Urinary bladder (tissue), 1 donor: ENCODE measurements at regions not wholly inside any gene's neighbourhood (a gene's known extent, or its start where the extent isn't known, plus 50 kb on each side); places are given as distances from the start of the nearest gene placed in this dataset. TPM values are rescaled to one million over a fixed set of nuclear protein-coding genes. Genes with fewer than 3 reads are reported as not detected.

Experiments
- small RNA-seq: library from RNA; depleted of rRNA; stranded (forward); fragments of <200 nt; gene quantifications from one replicate; pipeline ENCODE3, GENCODE V24; 2014

Small RNA genes in the stretch of these regions (small RNA-seq; reads per million reads assigned to genes)
- gene AC103996.1 (not detected), gene AC112693.2 (not detected)
